ENCODE measurements at regions not wholly inside any gene's neighbourhood (a gene's known extent, or its start where the extent isn't known, plus 50 kb on each side); places are given as distances from the start of the nearest gene placed in this dataset.
"Not testable (repeated sequence)": the region's sequence is repeated elsewhere in the genome, so short reads cannot be mapped to it uniquely, and the experiment has no call there.

GRCh38 chr11:112344040-112344413, 83.4 kb upstream of the PLET1 start:
- Mint-ChIP-seq H3K36me3 (ENCODE audit: insufficient read depth) (no peaks in the 10 kb centered on the region), H3K9me3 (no peaks in the 10 kb centered on the region), H3K27ac (no peak overlapping the region), H3K4me3 (no peak overlapping the region), H3K27me3 (no peaks in the 10 kb centered on the region), H3K4me1 (ENCODE audit: low read depth in 2 of 2) (peaks cover 0 to 2% of the 10 kb centered on the region in 2 donors)
- ATAC-seq (replicated peaks) (no peak), DNase-seq (no peak)

GRCh38 chr11:112345166-112345565, 84.5 kb upstream of the PLET1 start:
- Mint-ChIP-seq H3K4me3 (no peak overlapping the region), H3K9me3 (no peaks in the 10 kb centered on the region), H3K27me3 (no peaks in the 10 kb centered on the region), H3K27ac (peak overlapping the region in 1 of 2 donors; percentile 0), H3K4me1 (ENCODE audit: low read depth in 2 of 2) (peaks cover 0 to 2% of the 10 kb centered on the region in 2 donors), H3K36me3 (ENCODE audit: insufficient read depth) (no peaks in the 10 kb centered on the region)
- no peak for DNase-seq
- no peak for ATAC-seq (replicated peaks)

DNA sequence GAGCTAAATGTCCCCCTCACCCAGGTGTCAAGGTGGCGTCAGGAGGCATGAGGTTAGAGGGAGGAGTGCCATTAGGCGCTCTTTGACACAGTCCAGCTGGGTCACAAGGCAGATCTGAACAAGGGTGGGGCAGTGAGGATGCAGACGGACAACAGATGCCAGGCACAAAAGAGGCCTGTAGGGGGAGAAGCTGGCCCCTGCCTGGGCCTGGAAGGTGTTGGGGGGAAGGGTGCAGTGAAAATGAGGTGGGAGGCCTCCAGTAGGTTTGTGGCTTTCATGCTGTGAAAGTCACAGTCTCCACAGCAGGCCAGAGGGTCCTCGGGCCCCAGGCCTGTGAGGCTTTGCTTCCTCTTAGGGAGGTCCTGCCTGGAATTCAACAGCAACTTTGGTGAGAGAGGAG, 85.0 kb upstream of the PLET1 start:
- H3K27ac Mint-ChIP-seq, result peak overlapping the region in 1 of 2 donors; percentile 0
- H3K36me3 Mint-ChIP-seq (ENCODE audit: insufficient read depth), result no peaks in the 10 kb centered on the region
- DNase-seq, result no peak
- H3K27me3 Mint-ChIP-seq, result no peaks in the 10 kb centered on the region
- no peak for ATAC-seq (replicated peaks)
- H3K4me1 Mint-ChIP-seq (ENCODE audit: low read depth in 2 of 2), result peaks cover 0 to 2% of the 10 kb centered on the region in 2 donors
- H3K9me3 Mint-ChIP-seq, result no peaks in the 10 kb centered on the region
- no peak overlapping the region for H3K4me3 Mint-ChIP-seq

GRCh38 chr11:112346586-112346985, 85.9 kb upstream of the PLET1 start:
- Mint-ChIP-seq H3K27ac (no peak overlapping the region), H3K36me3 (ENCODE audit: insufficient read depth) (no peaks in the 10 kb centered on the region), H3K27me3 (no peaks in the 10 kb centered on the region), H3K4me1 (ENCODE audit: low read depth in 2 of 2) (peaks cover 0 to 2% of the 10 kb centered on the region in 2 donors), H3K4me3 (no peak overlapping the region), H3K9me3 (no peaks in the 10 kb centered on the region)
- no peak for DNase-seq
- no peak for ATAC-seq (replicated peaks)

DNA sequence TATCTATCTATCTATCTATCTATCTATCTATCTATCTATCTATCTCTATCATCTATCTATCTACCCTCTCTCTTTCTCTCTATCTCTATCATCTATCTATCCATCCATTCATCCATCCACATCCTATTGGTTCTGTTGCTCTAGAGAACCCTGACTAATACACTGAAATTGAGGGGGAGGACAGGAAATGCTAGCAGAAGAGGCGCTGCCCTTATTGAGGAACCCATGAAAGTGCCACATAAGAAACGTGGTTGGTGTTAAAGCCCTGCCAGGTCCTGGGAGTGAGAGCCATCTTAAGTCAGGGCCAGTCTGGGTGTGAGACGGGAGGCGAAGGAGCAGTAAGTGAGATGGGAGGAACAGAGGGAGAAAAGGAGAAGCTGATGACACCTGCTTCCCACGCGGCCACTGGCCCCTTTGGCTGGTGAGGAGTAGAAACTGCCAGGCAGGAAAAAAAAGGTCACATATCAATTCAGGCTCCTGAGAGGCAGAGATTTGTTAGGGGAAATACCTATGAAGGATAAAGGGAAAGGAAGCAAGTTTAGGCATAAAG, 87.9 kb upstream of the PLET1 start:
- Mint-ChIP-seq H3K36me3 (ENCODE audit: insufficient read depth) (no peaks in the 10 kb centered on the region), H3K4me3 (no peak overlapping the region), H3K9me3 (no peaks in the 10 kb centered on the region), H3K27me3 (no peaks in the 10 kb centered on the region), H3K27ac (no peak overlapping the region), H3K4me1 (ENCODE audit: low read depth in 2 of 2) (peaks cover 0 to 2% of the 10 kb centered on the region in 2 donors)
- ATAC-seq (replicated peaks) (no peak), DNase-seq (no peak)

DNA sequence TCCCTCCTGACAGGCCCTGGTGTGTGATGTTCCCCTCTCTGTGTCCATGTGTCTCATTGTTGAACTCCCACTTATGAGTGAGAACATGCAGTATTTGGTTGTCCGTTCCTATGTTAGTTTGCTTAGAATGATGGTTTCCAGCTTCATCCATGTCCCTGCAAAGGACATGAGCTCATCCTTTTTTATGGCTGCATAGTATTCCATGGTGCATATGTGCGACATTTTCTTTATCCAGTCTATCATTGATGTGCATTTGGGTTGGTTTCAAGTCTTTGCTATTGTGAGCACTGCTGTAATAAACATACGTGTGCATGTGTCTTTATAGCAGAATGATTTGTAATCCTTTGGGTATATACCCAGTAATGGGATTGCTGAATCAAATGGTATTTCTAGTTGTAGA, 90.8 kb upstream of the PLET1 start:
- H3K9me3 Mint-ChIP-seq, H3K27me3 Mint-ChIP-seq: not testable (repeated sequence)

GRCh38 chr11:112352907-112353306, 92.2 kb upstream of the PLET1 start:
- no peak overlapping the region for H3K27ac Mint-ChIP-seq
- H3K4me1 Mint-ChIP-seq (ENCODE audit: low read depth in 2 of 2), result peaks cover 0 to 1% of the 10 kb centered on the region in 2 donors
- no peak overlapping the region for H3K4me3 Mint-ChIP-seq
- no peaks in the 10 kb centered on the region for H3K9me3 Mint-ChIP-seq
- H3K36me3 Mint-ChIP-seq (ENCODE audit: insufficient read depth), result no peaks in the 10 kb centered on the region
- no peak for ATAC-seq (replicated peaks)
- no peaks in the 10 kb centered on the region for H3K27me3 Mint-ChIP-seq
- DNase-seq, result no peak

More for the DNA sequence above, 90.8 kb upstream of the PLET1 start:
- H3K27ac Mint-ChIP-seq; H3K4me1 Mint-ChIP-seq (ENCODE audit: low read depth in 2 of 2); ATAC-seq (replicated peaks); H3K4me3 Mint-ChIP-seq; H3K36me3 Mint-ChIP-seq (ENCODE audit: insufficient read depth); DNase-seq: not testable (repeated sequence)

DNA sequence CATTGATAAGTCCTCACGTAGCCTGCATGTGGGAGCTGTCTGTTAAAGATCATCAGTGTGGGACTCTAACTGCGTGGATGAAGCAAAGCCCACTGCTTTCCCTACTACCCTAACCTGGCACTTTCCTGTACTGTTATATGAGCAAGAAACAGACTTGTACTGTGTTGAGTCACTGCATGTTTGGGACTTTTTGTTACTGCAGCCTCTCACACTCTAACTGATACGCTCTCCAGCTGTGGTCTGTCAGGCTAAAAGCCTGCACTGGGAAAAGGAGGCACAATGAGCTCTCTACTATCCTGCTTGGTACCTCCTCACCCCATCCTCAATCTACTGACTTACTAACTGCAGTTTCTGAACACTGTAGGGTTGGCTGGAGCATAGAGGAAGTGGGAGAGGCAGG, 93.7 kb upstream of the PLET1 start:
- Mint-ChIP-seq H3K4me1 (ENCODE audit: low read depth in 2 of 2) (peaks cover 0 to 1% of the 10 kb centered on the region in 2 donors), H3K36me3 (ENCODE audit: insufficient read depth) (no peaks in the 10 kb centered on the region), H3K27ac (no peak overlapping the region), H3K4me3 (no peak overlapping the region), H3K9me3 (no peaks in the 10 kb centered on the region), H3K27me3 (no peaks in the 10 kb centered on the region)
- no peak for ATAC-seq (replicated peaks)
- DNase-seq, result no peak

DNA sequence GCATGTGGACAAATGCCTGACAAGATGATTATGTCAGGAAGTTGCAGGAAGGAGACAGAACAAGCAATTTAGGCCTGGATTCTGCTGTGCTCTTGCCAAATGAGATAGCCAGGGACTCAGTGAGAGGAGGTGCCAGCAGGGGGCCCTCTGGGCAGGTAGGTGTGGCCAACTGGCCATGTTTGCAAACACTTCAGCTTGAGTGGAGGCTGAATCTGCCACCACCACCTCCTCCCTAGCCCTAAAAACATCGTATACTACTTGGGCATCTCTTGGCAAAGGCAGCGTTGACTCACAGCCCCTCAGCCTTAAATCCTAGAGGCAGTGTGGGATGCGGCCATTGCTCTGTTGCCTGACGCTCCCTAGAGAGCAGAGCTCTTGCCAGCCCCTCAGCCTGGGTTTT, 95.1 kb upstream of the PLET1 start:
- Mint-ChIP-seq H3K36me3 (ENCODE audit: insufficient read depth) (no peaks in the 10 kb centered on the region), H3K4me1 (ENCODE audit: low read depth in 2 of 2) (peaks cover 0 to 1% of the 10 kb centered on the region in 2 donors), H3K4me3 (no peak overlapping the region), H3K9me3 (no peaks in the 10 kb centered on the region), H3K27ac (no peak overlapping the region), H3K27me3 (no peaks in the 10 kb centered on the region)
- no peak for ATAC-seq (replicated peaks)
- no peak for DNase-seq

DNA sequence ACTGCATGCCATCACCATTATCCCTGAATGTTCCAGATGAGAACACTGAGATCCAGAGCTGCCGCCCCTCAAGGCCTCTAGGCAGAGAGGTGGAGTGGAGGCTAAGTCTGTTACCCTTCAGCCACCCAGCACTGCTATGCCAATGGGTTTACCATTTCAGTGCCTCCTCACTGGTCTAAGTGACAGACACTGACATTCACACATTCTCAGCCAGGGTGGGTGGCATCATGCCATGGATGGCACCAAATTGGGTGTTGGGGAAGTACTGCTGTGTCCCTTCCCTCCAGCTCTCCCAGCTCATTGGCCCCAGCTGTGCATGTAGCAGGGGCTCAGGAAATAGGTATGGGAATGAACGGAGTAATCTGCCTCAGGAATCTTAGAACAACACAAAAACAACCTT, 96.8 kb upstream of the PLET1 start:
- Mint-ChIP-seq H3K27me3 (no peaks in the 10 kb centered on the region), H3K36me3 (ENCODE audit: insufficient read depth) (no peaks in the 10 kb centered on the region), H3K9me3 (no peaks in the 10 kb centered on the region), H3K4me1 (ENCODE audit: low read depth in 2 of 2) (peaks cover 0 to 1% of the 10 kb centered on the region in 2 donors), H3K4me3 (no peak overlapping the region), H3K27ac (no peak overlapping the region)
- DNase-seq (no peak), ATAC-seq (replicated peaks) (no peak)

- Mint-ChIP-seq H3K27ac (no peak overlapping the region), H3K4me3 (no peak overlapping the region), H3K27me3 (no peaks in the 10 kb centered on the region), H3K4me1 (ENCODE audit: low read depth in 2 of 2) (no peaks in the 10 kb centered on the region), H3K9me3 (no peaks in the 10 kb centered on the region), H3K36me3 (ENCODE audit: insufficient read depth) (no peaks in the 10 kb centered on the region)
- DNase-seq (no peak), ATAC-seq (replicated peaks) (no peak)
Measured at GRCh38 chr11:112361396-112361795, 100.7 kb upstream of the PLET1 start.

DNA sequence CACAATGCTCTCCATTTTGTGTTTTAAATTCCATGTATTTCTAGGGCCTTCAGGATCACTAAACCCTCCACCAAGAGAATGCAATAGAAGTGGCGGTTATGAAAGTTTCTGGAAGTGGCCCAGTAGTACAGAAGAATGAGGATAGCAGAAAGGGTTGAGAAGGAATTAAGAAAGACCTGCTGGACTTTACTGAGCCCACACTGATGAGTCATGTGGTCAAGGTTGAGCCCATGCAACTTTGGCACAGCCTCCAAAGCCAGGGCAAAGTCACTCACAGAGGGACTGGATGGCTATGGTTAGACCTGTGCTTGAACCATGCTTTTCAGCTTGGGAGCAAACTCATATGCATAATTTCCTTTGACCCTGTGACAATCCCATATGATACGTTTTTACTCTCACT, 102.9 kb upstream of the PLET1 start:
- H3K9me3 Mint-ChIP-seq, result no peaks in the 10 kb centered on the region
- no peak overlapping the region for H3K4me3 Mint-ChIP-seq
- DNase-seq, result no peak
- H3K27ac Mint-ChIP-seq, result no peak overlapping the region
- H3K36me3 Mint-ChIP-seq (ENCODE audit: insufficient read depth), result no peaks in the 10 kb centered on the region
- no peaks in the 10 kb centered on the region for H3K4me1 Mint-ChIP-seq (ENCODE audit: low read depth in 2 of 2)
- ATAC-seq (replicated peaks), result no peak
- no peaks in the 10 kb centered on the region for H3K27me3 Mint-ChIP-seq

- no peak for DNase-seq
- ATAC-seq (replicated peaks), result no peak
- Mint-ChIP-seq H3K27ac (no peak overlapping the region), H3K9me3 (no peaks in the 10 kb centered on the region), H3K4me1 (ENCODE audit: low read depth in 2 of 2) (no peaks in the 10 kb centered on the region), H3K4me3 (no peak overlapping the region), H3K36me3 (ENCODE audit: insufficient read depth) (no peaks in the 10 kb centered on the region), H3K27me3 (no peaks in the 10 kb centered on the region)
Measured at GRCh38 chr11:112364962-112365481, 104.4 kb upstream of the PLET1 start.

GRCh38 chr11:112366012-112366411, 105.4 kb upstream of the PLET1 start:
- Mint-ChIP-seq H3K36me3 (ENCODE audit: insufficient read depth) (no peaks in the 10 kb centered on the region), H3K27ac (no peak overlapping the region), H3K4me3 (no peak overlapping the region), H3K4me1 (ENCODE audit: low read depth in 2 of 2) (no peaks in the 10 kb centered on the region), H3K27me3 (no peaks in the 10 kb centered on the region), H3K9me3 (no peaks in the 10 kb centered on the region)
- DNase-seq (no peak), ATAC-seq (replicated peaks) (no peak)

GRCh38 chr11:112366777-112367176, 106.1 kb upstream of the PLET1 start:
- Mint-ChIP-seq H3K27ac (no peak overlapping the region), H3K4me1 (ENCODE audit: low read depth in 2 of 2) (no peaks in the 10 kb centered on the region), H3K9me3 (no peaks in the 10 kb centered on the region), H3K27me3 (no peaks in the 10 kb centered on the region), H3K36me3 (ENCODE audit: insufficient read depth) (no peaks in the 10 kb centered on the region), H3K4me3 (no peak overlapping the region)
- no peak for DNase-seq
- ATAC-seq (replicated peaks), result no peak
